ENCODE measurements at regions not wholly inside any gene's neighbourhood (a gene's known extent, or its start where the extent isn't known, plus 50 kb on each side); places are given as distances from the start of the nearest gene placed in this dataset.

DNA sequence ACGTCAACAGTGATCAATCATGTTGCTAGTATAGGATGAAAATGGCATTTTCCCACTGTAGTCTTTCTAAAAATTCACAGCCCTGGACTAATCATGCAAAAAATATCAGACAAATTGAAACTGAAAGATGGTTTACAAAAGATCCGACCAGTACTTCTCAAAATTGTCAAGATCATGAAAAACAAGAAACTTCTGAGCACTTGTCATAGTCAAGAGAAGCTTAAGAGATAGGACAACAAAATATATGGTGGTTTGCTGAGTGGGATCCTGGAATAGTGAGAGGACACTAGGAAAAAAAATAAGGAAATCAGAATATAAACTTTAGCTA, 101.1 kb downstream of the NAA11 start:
- intact Hi-C loops (cut with DNase I), result no loop called here
- no peak overlapping the region for H3K27ac ChIP-seq
- H3K4me3 ChIP-seq, result no peak overlapping the region
- ATAC-seq (no peak), DNase-seq (no peak)
- no peaks in the 10 kb centered on the region for H3K27me3 ChIP-seq
- no peaks in the 10 kb centered on the region for H3K36me3 ChIP-seq
- H3K4me1 ChIP-seq, result peaks cover 0 to 3% of the 10 kb centered on the region in 2 donors
- no peaks in the 10 kb centered on the region for H3K9me3 ChIP-seq
- TF ChIP-seq, protein P1, sequence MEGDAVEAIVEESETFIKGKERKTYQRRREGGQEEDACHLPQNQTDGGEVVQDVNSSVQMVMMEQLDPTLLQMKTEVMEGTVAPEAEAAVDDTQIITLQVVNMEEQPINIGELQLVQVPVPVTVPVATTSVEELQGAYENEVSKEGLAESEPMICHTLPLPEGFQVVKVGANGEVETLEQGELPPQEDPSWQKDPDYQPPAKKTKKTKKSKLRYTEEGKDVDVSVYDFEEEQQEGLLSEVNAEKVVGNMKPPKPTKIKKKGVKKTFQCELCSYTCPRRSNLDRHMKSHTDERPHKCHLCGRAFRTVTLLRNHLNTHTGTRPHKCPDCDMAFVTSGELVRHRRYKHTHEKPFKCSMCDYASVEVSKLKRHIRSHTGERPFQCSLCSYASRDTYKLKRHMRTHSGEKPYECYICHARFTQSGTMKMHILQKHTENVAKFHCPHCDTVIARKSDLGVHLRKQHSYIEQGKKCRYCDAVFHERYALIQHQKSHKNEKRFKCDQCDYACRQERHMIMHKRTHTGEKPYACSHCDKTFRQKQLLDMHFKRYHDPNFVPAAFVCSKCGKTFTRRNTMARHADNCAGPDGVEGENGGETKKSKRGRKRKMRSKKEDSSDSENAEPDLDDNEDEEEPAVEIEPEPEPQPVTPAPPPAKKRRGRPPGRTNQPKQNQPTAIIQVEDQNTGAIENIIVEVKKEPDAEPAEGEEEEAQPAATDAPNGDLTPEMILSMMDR (IDR thresholded peaks at IDR 0.05), result no peak

DNA sequence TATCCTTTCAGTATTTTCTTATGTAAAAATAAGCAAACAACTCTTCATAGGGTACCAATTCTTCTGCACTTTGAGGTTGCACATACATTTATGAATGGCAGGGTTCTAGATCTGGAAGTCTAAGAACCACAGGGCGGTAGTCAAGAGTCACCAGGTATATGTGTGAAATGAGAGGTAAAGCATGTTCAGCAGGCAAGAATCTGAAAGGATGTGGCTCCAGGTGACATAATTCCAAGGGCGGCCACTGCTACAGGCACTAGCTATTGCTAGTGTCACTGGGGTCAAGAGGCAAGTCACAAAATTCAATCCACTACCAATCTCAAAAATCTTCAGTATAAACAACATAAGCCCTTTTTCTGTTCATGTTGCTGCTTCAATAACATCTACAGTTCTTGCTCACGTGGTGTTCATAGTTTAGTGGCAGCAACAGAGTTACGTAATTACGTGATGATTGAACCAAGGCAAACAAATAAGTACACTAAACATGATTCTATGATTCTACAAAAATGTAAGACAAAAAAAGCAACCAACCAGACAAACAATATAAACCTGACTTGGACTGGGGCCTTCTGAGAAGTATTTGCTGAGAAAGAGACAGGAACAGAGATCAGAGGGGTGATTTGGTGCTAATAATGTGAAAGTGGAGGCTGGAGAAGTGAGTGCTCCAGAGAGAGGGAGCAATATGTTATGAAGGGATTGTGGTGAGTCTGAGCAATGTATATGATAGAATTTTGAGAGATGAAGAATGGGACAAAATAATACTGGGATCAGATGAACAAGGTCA, 101.7 kb downstream of the NAA11 start:
- no peaks in the 10 kb centered on the region for H3K36me3 ChIP-seq

DNA sequence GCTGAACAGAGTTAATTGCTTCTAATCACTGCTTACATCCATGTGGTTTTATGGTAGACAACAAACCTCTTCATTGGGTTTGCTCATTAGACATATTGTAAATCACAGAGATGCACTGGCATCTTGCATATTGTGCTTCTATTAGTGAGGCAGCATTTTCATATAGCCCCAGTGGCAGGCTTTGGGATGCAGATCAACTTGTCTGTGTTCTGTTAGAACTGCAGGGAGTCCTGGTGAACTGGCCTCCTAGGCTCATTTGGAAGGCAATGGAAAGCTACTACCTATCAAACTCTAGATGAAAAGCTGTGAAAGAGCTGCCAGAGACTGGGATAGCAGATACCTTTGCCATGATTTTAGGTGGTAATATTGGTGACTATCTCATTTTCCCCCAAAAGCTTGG, 108.8 kb downstream of the NAA11 start:
- intact Hi-C loops (cut with DNase I), result no loop called here
- DNase-seq (no peak), ATAC-seq (no peak)
- Histone ChIP-seq H3K36me3 (no peaks in the 10 kb centered on the region), H3K4me1 (no peaks in the 10 kb centered on the region), H3K27ac (no peak overlapping the region), H3K4me3 (no peak overlapping the region), H3K27me3 (no peaks in the 10 kb centered on the region), H3K9me3 (no peaks in the 10 kb centered on the region)
- TF ChIP-seq, protein P1 (IDR thresholded peaks at IDR 0.05), result no peak

More for the DNA sequence above, 101.7 kb downstream of the NAA11 start:
- DNase-seq, result no peak
- H3K27ac ChIP-seq, result no peak overlapping the region
- TF ChIP-seq, protein P1 (IDR thresholded peaks at IDR 0.05), result no peak
- no peaks in the 10 kb centered on the region for H3K9me3 ChIP-seq
- intact Hi-C loops (cut with DNase I), result no loop called here
- no peak overlapping the region for H3K4me3 ChIP-seq
- peaks cover 0 to 3% of the 10 kb centered on the region in 2 donors for H3K4me1 ChIP-seq
- no peak for ATAC-seq
- H3K27me3 ChIP-seq, result no peaks in the 10 kb centered on the region

DNA sequence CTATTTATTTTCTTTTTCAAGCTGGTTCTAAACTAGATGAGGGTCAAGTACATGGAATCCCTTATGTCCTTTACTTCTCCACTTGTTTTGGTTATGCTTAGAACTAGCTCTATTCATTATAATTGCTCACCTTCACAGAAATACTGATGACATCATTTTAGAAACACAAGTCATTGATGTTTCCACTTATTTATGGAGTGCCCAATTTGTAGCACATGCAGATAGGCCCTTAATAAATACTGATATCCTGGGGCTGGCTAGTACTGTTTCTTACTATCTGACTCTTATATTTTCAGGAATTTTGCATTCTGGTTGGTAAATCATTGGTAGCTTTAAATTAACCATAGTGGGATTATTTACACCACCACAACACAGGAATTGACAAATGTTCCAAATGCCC, 112.2 kb downstream of the NAA11 start:
- H3K27me3 ChIP-seq, result no peaks in the 10 kb centered on the region
- H3K4me3 ChIP-seq, result no peak overlapping the region
- no peak overlapping the region for H3K27ac ChIP-seq
- no peaks in the 10 kb centered on the region for H3K4me1 ChIP-seq
- no peak for DNase-seq
- no peaks in the 10 kb centered on the region for H3K36me3 ChIP-seq
- no peak for ATAC-seq
- TF ChIP-seq, protein P1 (IDR thresholded peaks at IDR 0.05), result no peak
- H3K9me3 ChIP-seq, result no peaks in the 10 kb centered on the region
- intact Hi-C loops (cut with DNase I), result no loop called here

DNA sequence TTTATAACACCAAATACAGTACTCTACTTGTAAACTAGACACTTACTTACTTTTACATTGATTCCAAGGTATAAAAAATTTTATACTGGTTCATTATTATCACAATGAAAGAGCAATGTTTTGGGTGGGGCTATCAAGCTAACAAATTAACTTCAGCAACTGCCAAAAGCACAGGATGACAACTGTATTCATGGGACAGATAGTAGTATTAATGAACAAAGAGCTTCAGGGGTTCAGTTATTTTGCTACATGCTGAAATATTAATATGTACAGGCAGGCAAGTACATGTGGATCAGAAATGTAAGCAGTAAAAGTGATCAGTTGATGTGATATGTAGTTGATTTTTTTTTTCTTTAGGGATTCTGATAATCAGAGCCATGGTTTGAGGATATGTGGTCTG, 112.9 kb downstream of the NAA11 start:
- intact Hi-C loops (cut with DNase I), result no loop called here
- H3K4me3 ChIP-seq, result no peak overlapping the region
- H3K4me1 ChIP-seq, result no peaks in the 10 kb centered on the region
- no peaks in the 10 kb centered on the region for H3K9me3 ChIP-seq
- no peak overlapping the region for H3K27ac ChIP-seq
- H3K36me3 ChIP-seq, result no peaks in the 10 kb centered on the region
- H3K27me3 ChIP-seq, result no peaks in the 10 kb centered on the region
- ATAC-seq (no peak), DNase-seq (no peak)
- TF ChIP-seq, protein P1 (IDR thresholded peaks at IDR 0.05), result no peak
